ENCODE measurements at regions not wholly inside any gene's neighbourhood (a gene's known extent, or its start where the extent isn't known, plus 50 kb on each side); places are given as distances from the start of the nearest gene placed in this dataset.

GRCh38 chr22:48079505-48080290, 1317.2 kb downstream of the TBC1D22A start:
- no peak for ATAC-seq
- TF ChIP-seq SNAI2 (CRISPR knock-in tag; IDR thresholded peaks at IDR 0.05) = no peak
- TF ChIP-seq ESRRG (CRISPR knock-in tag; IDR thresholded peaks at IDR 0.05) = no peak
- TF ChIP-seq CSDC2 (CRISPR knock-in tag; IDR thresholded peaks at IDR 0.05) = no peak
- no peak for TF ChIP-seq CSRNP3 (CRISPR knock-in tag; IDR thresholded peaks at IDR 0.05)
- TF ChIP-seq ARNTL (CRISPR knock-in tag; IDR thresholded peaks at IDR 0.05; ENCODE audit: borderline replicate concordance, low read depth) = no peak
- no peak for TF ChIP-seq ZFP30 (CRISPR knock-in tag; IDR thresholded peaks at IDR 0.05)
- TF ChIP-seq TOX (CRISPR knock-in tag; IDR thresholded peaks at IDR 0.05; ENCODE audit: borderline replicate concordance) = no peak
- TF ChIP-seq POU6F1 (CRISPR knock-in tag; IDR thresholded peaks at IDR 0.05; ENCODE audit: borderline replicate concordance, low read depth) = no peak
- no peak for TF ChIP-seq ZNF565 (CRISPR knock-in tag; conservative IDR thresholded peaks at IDR 0.05; ENCODE audit: low read depth)
- TF ChIP-seq RARB (CRISPR knock-in tag; IDR thresholded peaks at IDR 0.05) = no peak
- no peak for TF ChIP-seq TSHZ2 (CRISPR knock-in tag; IDR thresholded peaks at IDR 0.05)
- no peak for TF ChIP-seq ZFP3 (CRISPR knock-in tag; IDR thresholded peaks at IDR 0.05)
- no peak for TF ChIP-seq PATZ1 (CRISPR knock-in tag; IDR thresholded peaks at IDR 0.05; ENCODE audit: borderline replicate concordance)
- TF ChIP-seq ZNF70 (CRISPR knock-in tag; IDR thresholded peaks at IDR 0.05) = no peak

- ATAC-seq = no peak
- TF ChIP-seq CSRNP3 (CRISPR knock-in tag; IDR thresholded peaks at IDR 0.05) (no peak), GLIS3 (CRISPR knock-in tag; IDR thresholded peaks at IDR 0.05) (no peak), PPARA (CRISPR knock-in tag; IDR thresholded peaks at IDR 0.05; ENCODE audit: borderline replicate concordance) (no peak), ZNF8 (CRISPR knock-in tag; IDR thresholded peaks at IDR 0.05) (no peak), ZC3H10 (CRISPR knock-in tag; IDR thresholded peaks at IDR 0.05) (no peak), ISL1 (CRISPR knock-in tag; IDR thresholded peaks at IDR 0.05) (no peak), CSDC2 (CRISPR knock-in tag; IDR thresholded peaks at IDR 0.05) (no peak), TCF4 (CRISPR knock-in tag; IDR thresholded peaks at IDR 0.05; ENCODE audit: borderline replicate concordance) (no peak), ZNF70 (CRISPR knock-in tag; IDR thresholded peaks at IDR 0.05) (no peak), BACH2 (CRISPR knock-in tag; IDR thresholded peaks at IDR 0.05; ENCODE audit: borderline replicate concordance) (no peak), TSHZ2 (CRISPR knock-in tag; IDR thresholded peaks at IDR 0.05) (no peak), ESRRG (CRISPR knock-in tag; IDR thresholded peaks at IDR 0.05) (no peak), PATZ1 (CRISPR knock-in tag; IDR thresholded peaks at IDR 0.05; ENCODE audit: borderline replicate concordance) (no peak), OSR1 (CRISPR knock-in tag; IDR thresholded peaks at IDR 0.05) (no peak)
Observed at GRCh38 chr22:48078825-48079224, 1316.4 kb downstream of the TBC1D22A start.

Data from SK-N-SH treated with all-trans-retinoic acid at 6 μM for 48 hours (cell line).